GM12892 (cell line): ENCODE measurements at regions not wholly inside any gene's neighbourhood (a gene's known extent, or its start where the extent isn't known, plus 50 kb on each side); places are given as distances from the start of the nearest gene placed in this dataset.

Source experiments
- POLR2A ChIP-seq: IDR thresholded peaks from 2 replicates; pipeline ENCODE4 v1.6.1; 2011; ENCODE audit warnings: low read depth, low read length, control low read depth
- POLR2AphosphoS5 ChIP-seq: IDR thresholded peaks from 2 replicates; pipeline ENCODE4 v1.6.1; 2011; ENCODE audit warnings: low read depth, low read length, control low read depth

- TF ChIP-seq POLR2A (no peak), POLR2AphosphoS5 (no peak)
These were observed 216.7 kb upstream of the IGFBP3 start for GRCh38 chr7:46137725-46138124.
